Natural killer cell (primary cell): ENCODE measurements at regions not wholly inside any gene's neighbourhood (a gene's known extent, or its start where the extent isn't known, plus 50 kb on each side); places are given as distances from the start of the nearest gene placed in this dataset.
"Not testable (repeated sequence)": the region's sequence is repeated elsewhere in the genome, so short reads cannot be mapped to it uniquely, and the experiment has no call there.

ENCODE experiments used
- ATAC-seq, 3 donors: fragments of 150-1000 bp in 2 of 3; fragments of 200-7000 bp in 1 of 3; cut with Tn5 transposase; 1 replicate in 1 of 3; 2 replicates in 2 of 3; pipeline ENCODE4 v1.10.0; 2021; ENCODE audit warnings: mild to moderate bottlenecking in 2 of 3, moderate library complexity in 2 of 3
- DNase-seq, 2 donors: peaks; one replicate each; pipeline versions ENCODE4 v3.0.0 to v3.0.0-alpha.2; 2013 to 2021; ENCODE audit warnings: mixed read lengths in 1 of 2
- H3K27ac ChIP-seq: one replicate; pipeline ENCODE4 v1.5.1; 2013; ENCODE audit warnings: mild to moderate bottlenecking, low read length
- H3K27me3 ChIP-seq: one replicate; pipeline ENCODE4 v1.6.1; 2013; ENCODE audit warnings: low read length; ENCODE audit not compliant: control insufficient read depth, insufficient read depth
- H3K36me3 ChIP-seq: one replicate; pipeline ENCODE4 v1.6.1; 2013; ENCODE audit warnings: low read length; ENCODE audit not compliant: control insufficient read depth, insufficient read depth
- H3K4me1 ChIP-seq: one replicate; pipeline ENCODE4 v1.6.1; 2013; ENCODE audit warnings: low read length; ENCODE audit not compliant: control insufficient read depth, insufficient read depth
- H3K4me3 ChIP-seq: one replicate; pipeline ENCODE4 v1.5.1; 2013; ENCODE audit warnings: low read length
- H3K9me3 ChIP-seq: one replicate; pipeline ENCODE4 v1.6.1; 2013; ENCODE audit warnings: low read length; ENCODE audit not compliant: control insufficient read depth, insufficient read depth
- H3K27ac Mint-ChIP-seq, 2 donors: one replicate each; pipeline ENCODE4 v1.8.0; 2022; ENCODE audit warnings: mild to moderate bottlenecking in 2 of 2, mixed read lengths in 2 of 2, moderate library complexity in 1 of 2
- H3K27me3 Mint-ChIP-seq, 2 donors: one replicate each; pipeline ENCODE4 v1.8.0; 2022; ENCODE audit warnings: low read depth in 2 of 2, mixed read lengths in 2 of 2
- H3K36me3 Mint-ChIP-seq: one replicate; pipeline ENCODE4 v1.8.0; 2022; ENCODE audit warnings: mixed read lengths
- H3K4me1 Mint-ChIP-seq, 2 donors: one replicate each; pipeline ENCODE4 v1.8.0; 2022; ENCODE audit warnings: mixed read lengths in 2 of 2
- H3K4me3 Mint-ChIP-seq: one replicate; pipeline ENCODE4 v1.8.0; 2022; ENCODE audit warnings: mild to moderate bottlenecking, moderate library complexity, mixed read lengths
- H3K9me3 Mint-ChIP-seq, 2 donors: one replicate each; pipeline ENCODE4 v1.8.0; 2022; ENCODE audit warnings: mixed read lengths in 2 of 2
- WGBS: methylation state at CpG from one replicate; pipeline ENCODE4 v1.1.7; 2013; ENCODE audit warnings: missing lambda C conversion rate; ENCODE audit not compliant: insufficient coverage; 5-methylcytosine and 5-hydroxymethylcytosine counted together
- intact Hi-C: fragments of 100-400 bp; cut with micrococcal nuclease; formaldehyde crosslinking; loops from one replicate; pipeline ENCODE4 v1.14.2; 2022
- TF ChIP-seq, protein P1 (sequence below): fragments of 200-600 bp; IDR thresholded peaks from one replicate; pipeline ENCODE4 v1.8.0; 2022; ENCODE audit warnings: antibody characterized with exemption

DNA sequence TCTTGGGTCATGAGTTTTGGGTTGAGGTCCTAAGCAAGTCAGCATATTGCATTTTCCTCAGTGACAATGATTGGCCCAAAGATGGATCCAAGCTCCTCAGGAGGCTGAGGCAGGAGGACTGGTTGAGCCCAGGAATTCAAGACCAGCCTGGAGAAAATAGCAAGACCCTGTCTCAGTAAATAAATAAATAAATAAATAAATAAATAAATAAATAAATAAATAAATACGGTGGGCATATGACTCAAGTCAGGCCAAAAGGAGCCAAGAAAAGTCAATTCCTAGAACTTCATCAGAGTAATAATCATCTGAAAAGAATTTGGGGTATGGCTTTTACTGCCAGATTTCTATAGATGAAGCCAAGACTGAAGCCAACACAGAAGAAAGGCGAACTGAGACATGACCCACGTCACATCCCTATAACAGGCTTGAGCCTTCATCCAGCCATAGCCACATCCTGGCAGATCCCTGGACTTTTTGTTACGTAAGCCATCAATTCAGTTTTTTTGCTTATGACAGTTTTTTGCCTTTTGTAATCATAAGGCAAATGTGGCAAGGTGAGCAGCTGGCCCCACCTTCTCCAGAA is 88.5 kb upstream of the NFASC start:
- Histone ChIP-seq H3K27ac (no peak overlapping the region), H3K27me3 (no peaks in the 10 kb centered on the region), H3K4me3 (no peak overlapping the region), H3K9me3 (no peaks in the 10 kb centered on the region), H3K4me1 (no peaks in the 10 kb centered on the region), H3K36me3 (no peaks in the 10 kb centered on the region)
- TF ChIP-seq, protein P1, sequence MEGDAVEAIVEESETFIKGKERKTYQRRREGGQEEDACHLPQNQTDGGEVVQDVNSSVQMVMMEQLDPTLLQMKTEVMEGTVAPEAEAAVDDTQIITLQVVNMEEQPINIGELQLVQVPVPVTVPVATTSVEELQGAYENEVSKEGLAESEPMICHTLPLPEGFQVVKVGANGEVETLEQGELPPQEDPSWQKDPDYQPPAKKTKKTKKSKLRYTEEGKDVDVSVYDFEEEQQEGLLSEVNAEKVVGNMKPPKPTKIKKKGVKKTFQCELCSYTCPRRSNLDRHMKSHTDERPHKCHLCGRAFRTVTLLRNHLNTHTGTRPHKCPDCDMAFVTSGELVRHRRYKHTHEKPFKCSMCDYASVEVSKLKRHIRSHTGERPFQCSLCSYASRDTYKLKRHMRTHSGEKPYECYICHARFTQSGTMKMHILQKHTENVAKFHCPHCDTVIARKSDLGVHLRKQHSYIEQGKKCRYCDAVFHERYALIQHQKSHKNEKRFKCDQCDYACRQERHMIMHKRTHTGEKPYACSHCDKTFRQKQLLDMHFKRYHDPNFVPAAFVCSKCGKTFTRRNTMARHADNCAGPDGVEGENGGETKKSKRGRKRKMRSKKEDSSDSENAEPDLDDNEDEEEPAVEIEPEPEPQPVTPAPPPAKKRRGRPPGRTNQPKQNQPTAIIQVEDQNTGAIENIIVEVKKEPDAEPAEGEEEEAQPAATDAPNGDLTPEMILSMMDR: no peak
- peaks cover 14 to 35% of the 10 kb centered on the region in 2 donors for H3K27me3 Mint-ChIP-seq
- no peak overlapping the region for H3K4me3 Mint-ChIP-seq
- no peaks in the 10 kb centered on the region for H3K36me3 Mint-ChIP-seq
- no peaks in the 10 kb centered on the region for H3K9me3 Mint-ChIP-seq
- intact Hi-C loops: no loop called here
- H3K27ac Mint-ChIP-seq: no peak overlapping the region
- no peak for DNase-seq
- no peak for ATAC-seq
- 85% methylated on average over 3 of the region's 4 CpGs for WGBS
- no peaks in the 10 kb centered on the region for H3K4me1 Mint-ChIP-seq

DNA sequence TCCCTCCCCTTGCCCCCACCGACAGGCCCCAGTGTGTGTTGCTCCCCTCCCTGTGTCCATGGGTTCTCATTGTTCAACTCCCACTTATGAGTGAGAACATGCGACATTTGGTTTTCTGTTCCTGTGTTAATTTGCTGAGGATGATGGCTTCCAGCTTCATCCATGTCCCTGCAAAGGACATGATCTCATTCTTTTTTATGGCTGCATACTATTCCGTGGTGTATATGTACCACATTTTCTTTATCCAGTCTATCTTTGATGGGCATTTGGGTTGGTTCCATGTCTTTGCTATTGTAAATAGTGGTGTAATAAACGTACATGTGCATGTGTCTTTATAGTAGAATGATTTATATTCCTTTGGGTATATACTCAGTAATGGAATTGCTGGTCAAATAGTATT is 85.6 kb upstream of the NFASC start:
- H3K4me1 Mint-ChIP-seq, H3K9me3 ChIP-seq, H3K4me3 ChIP-seq, H3K4me1 ChIP-seq, H3K36me3 Mint-ChIP-seq, H3K27ac Mint-ChIP-seq, H3K27ac ChIP-seq, H3K27me3 ChIP-seq, ATAC-seq, H3K9me3 Mint-ChIP-seq, H3K4me3 Mint-ChIP-seq, intact Hi-C loops, H3K36me3 ChIP-seq, DNase-seq: not testable (repeated sequence)
- 96% methylated on average over 3 of the region's 4 CpGs for WGBS
- H3K27me3 Mint-ChIP-seq: peaks cover 25 to 51% of the 10 kb centered on the region in 2 donors

DNA sequence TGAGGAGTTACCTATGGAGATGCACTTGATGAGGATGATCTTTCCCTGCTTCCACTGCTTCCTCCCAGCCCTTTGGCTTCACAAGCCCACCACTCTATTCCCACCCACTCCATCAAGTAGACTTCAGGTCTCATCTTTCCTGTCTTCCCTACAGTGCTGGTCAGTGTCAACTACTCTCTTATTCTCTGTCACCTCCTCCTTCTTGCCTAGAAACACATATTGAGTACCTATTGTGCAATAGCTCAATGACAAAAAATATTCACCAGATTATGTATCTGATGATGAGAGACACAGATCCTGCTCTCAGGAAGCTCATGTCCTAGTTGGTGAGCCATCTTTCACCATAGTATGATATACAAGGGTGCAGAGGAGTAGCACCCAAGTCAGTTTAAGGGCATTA is 82.2 kb upstream of the NFASC start:
- H3K4me1 ChIP-seq: no peaks in the 10 kb centered on the region
- ATAC-seq (no peak), DNase-seq (no peak)
- intact Hi-C loops: no loop called here
- Mint-ChIP-seq H3K27me3 (peaks cover 35 to 45% of the 10 kb centered on the region in 2 donors), H3K4me1 (peaks cover 0 to 6% of the 10 kb centered on the region in 2 donors), H3K36me3 (no peaks in the 10 kb centered on the region), H3K9me3 (no peaks in the 10 kb centered on the region), H3K4me3 (no peak overlapping the region), H3K27ac (no peak overlapping the region)
- no peak overlapping the region for H3K27ac ChIP-seq
- no peak overlapping the region for H3K4me3 ChIP-seq
- H3K9me3 ChIP-seq: no peaks in the 10 kb centered on the region
- no peaks in the 10 kb centered on the region for H3K27me3 ChIP-seq
- no peaks in the 10 kb centered on the region for H3K36me3 ChIP-seq
- TF ChIP-seq, protein P1: no peak

DNA sequence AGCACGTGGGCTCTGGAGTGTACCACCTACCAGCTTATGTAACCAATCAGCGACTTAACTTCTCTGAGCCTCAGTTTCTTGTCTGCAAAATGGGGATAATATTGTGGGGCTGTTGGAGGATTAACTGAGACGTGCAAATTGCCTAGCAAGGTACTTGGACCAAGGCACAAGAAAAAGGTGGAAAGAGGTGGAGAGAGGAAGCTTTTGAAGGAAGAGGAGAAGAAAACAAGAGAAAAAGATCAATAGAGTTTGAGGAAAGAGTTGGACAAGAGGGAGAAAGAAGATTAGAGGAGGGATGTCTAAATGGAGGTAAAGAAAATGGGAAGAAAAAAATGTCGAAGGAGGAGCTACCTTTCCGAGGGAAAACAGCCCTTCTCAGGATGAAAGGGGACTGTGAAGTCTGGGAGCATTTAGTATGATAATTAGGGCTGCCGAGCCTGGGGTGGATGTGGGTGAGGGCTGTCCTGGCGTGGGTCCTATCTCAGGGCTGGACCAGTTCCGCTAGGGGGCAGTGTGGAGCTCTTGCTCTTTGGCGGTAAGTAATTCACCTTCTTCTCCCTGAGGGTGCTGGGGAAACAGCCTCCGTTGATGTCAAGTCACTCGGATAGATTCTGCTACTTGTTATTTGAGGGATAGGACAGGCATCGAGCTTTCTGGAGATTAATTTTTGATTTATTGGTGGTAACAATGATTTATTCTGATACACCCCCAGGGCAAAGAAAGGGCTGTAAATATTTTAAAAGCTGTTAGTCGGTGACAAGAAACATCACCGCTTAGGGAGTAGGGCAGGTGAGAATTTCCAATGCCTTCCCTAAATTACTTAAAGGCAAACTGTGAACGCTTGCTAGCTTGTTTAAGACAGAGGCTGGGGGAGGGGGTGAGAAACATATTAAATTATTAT is 79.0 kb upstream of the NFASC start:
- DNase-seq (peak; percentile 71 to 89), ATAC-seq (peak; percentile 87 to 95 (median 89))
- no peak overlapping the region for H3K27ac Mint-ChIP-seq
- H3K4me1 Mint-ChIP-seq: peaks cover 0 to 6% of the 10 kb centered on the region in 2 donors
- peaks cover 26 to 28% of the 10 kb centered on the region in 2 donors for H3K27me3 Mint-ChIP-seq
- Histone ChIP-seq H3K4me1 (no peaks in the 10 kb centered on the region), H3K9me3 (no peaks in the 10 kb centered on the region), H3K27me3 (no peaks in the 10 kb centered on the region), H3K4me3 (no peak overlapping the region), H3K27ac (no peak overlapping the region), H3K36me3 (no peaks in the 10 kb centered on the region)
- TF ChIP-seq, protein P1: peak; percentile 77
- H3K36me3 Mint-ChIP-seq: no peaks in the 10 kb centered on the region
- WGBS: 32% methylated on average over 14 of the region's 15 CpGs
- intact Hi-C loops: no loop called here
- H3K4me3 Mint-ChIP-seq: no peak overlapping the region
- H3K9me3 Mint-ChIP-seq: no peaks in the 10 kb centered on the region
